ENCODE measurements at regions not wholly inside any gene's neighbourhood (a gene's known extent, or its start where the extent isn't known, plus 50 kb on each side); places are given as distances from the start of the nearest gene placed in this dataset.

DNA sequence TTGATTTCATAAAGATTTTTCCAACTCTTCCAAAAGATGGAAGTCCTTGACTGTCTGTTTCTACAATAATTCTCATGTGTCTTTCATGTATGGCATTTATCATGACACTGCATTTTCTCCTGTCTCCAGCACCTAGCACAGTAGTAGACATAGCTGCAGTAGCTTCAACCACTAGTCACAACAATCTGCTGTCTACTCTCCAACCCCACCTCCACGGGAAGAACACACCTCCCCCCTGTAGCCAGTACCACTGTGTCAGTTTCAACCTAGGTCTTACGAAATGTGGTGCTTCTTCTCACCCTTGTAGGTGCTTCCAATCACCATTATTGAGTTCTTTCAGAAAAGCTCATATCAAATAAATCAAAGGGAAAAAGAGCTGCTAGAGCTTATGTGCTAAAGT, 425.1 kb upstream of the ADAMTS5 start:
- Mint-ChIP-seq H3K27me3 (ENCODE audit: insufficient read depth, low read depth, poor library complexity) (no peaks in the 10 kb centered on the region), H3K9me3 (no peaks in the 10 kb centered on the region; the same call in 2 of the 3 replicates), H3K4me3 (no peak overlapping the region), H3K36me3 (ENCODE audit: low read depth) (no peaks in the 10 kb centered on the region), H3K4me1 (peaks cover 2% of the 10 kb centered on the region; the same call in 2 of the 3 replicates), H3K27ac (no peak overlapping the region)
- DNase-seq (ENCODE audit: low spot score) (no peak), ATAC-seq (no peak)
- H3K27ac ChIP-seq (ENCODE audit: low read depth): no peak overlapping the region
- peak overlapping the region; percentile 24; the same call in 1 of the 2 replicates for H2AFZ ChIP-seq
- TF ChIP-seq, protein P1, sequence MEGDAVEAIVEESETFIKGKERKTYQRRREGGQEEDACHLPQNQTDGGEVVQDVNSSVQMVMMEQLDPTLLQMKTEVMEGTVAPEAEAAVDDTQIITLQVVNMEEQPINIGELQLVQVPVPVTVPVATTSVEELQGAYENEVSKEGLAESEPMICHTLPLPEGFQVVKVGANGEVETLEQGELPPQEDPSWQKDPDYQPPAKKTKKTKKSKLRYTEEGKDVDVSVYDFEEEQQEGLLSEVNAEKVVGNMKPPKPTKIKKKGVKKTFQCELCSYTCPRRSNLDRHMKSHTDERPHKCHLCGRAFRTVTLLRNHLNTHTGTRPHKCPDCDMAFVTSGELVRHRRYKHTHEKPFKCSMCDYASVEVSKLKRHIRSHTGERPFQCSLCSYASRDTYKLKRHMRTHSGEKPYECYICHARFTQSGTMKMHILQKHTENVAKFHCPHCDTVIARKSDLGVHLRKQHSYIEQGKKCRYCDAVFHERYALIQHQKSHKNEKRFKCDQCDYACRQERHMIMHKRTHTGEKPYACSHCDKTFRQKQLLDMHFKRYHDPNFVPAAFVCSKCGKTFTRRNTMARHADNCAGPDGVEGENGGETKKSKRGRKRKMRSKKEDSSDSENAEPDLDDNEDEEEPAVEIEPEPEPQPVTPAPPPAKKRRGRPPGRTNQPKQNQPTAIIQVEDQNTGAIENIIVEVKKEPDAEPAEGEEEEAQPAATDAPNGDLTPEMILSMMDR (conservative IDR thresholded peaks at IDR 0.05; ENCODE audit: low read depth in 2 of 2): no peak
- TF ChIP-seq JUNB (IDR thresholded peaks at IDR 0.05; ENCODE audit: unreplicated experiment) (no peak), EZH2phosphoT487 (IDR thresholded peaks at IDR 0.05; ENCODE audit: unreplicated experiment) (no peak), ZNF331 (CRISPR knock-in tag; IDR thresholded peaks at IDR 0.05; ENCODE audit: low read depth) (no peak), POLR2AphosphoS5 (IDR thresholded peaks at IDR 0.05; ENCODE audit: low read depth) (no peak), ZNF114 (CRISPR knock-in tag; IDR thresholded peaks at IDR 0.05) (no peak), CREB1 (CRISPR knock-in tag; IDR thresholded peaks at IDR 0.05; ENCODE audit: low read depth) (no peak), STAT1 (IDR thresholded peaks at IDR 0.05; ENCODE audit: unreplicated experiment) (no peak)
- TF ChIP-seq, protein P2, sequence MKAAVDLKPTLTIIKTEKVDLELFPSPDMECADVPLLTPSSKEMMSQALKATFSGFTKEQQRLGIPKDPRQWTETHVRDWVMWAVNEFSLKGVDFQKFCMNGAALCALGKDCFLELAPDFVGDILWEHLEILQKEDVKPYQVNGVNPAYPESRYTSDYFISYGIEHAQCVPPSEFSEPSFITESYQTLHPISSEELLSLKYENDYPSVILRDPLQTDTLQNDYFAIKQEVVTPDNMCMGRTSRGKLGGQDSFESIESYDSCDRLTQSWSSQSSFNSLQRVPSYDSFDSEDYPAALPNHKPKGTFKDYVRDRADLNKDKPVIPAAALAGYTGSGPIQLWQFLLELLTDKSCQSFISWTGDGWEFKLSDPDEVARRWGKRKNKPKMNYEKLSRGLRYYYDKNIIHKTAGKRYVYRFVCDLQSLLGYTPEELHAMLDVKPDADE (IDR thresholded peaks at IDR 0.05): no peak
- TF ChIP-seq, protein P3, sequence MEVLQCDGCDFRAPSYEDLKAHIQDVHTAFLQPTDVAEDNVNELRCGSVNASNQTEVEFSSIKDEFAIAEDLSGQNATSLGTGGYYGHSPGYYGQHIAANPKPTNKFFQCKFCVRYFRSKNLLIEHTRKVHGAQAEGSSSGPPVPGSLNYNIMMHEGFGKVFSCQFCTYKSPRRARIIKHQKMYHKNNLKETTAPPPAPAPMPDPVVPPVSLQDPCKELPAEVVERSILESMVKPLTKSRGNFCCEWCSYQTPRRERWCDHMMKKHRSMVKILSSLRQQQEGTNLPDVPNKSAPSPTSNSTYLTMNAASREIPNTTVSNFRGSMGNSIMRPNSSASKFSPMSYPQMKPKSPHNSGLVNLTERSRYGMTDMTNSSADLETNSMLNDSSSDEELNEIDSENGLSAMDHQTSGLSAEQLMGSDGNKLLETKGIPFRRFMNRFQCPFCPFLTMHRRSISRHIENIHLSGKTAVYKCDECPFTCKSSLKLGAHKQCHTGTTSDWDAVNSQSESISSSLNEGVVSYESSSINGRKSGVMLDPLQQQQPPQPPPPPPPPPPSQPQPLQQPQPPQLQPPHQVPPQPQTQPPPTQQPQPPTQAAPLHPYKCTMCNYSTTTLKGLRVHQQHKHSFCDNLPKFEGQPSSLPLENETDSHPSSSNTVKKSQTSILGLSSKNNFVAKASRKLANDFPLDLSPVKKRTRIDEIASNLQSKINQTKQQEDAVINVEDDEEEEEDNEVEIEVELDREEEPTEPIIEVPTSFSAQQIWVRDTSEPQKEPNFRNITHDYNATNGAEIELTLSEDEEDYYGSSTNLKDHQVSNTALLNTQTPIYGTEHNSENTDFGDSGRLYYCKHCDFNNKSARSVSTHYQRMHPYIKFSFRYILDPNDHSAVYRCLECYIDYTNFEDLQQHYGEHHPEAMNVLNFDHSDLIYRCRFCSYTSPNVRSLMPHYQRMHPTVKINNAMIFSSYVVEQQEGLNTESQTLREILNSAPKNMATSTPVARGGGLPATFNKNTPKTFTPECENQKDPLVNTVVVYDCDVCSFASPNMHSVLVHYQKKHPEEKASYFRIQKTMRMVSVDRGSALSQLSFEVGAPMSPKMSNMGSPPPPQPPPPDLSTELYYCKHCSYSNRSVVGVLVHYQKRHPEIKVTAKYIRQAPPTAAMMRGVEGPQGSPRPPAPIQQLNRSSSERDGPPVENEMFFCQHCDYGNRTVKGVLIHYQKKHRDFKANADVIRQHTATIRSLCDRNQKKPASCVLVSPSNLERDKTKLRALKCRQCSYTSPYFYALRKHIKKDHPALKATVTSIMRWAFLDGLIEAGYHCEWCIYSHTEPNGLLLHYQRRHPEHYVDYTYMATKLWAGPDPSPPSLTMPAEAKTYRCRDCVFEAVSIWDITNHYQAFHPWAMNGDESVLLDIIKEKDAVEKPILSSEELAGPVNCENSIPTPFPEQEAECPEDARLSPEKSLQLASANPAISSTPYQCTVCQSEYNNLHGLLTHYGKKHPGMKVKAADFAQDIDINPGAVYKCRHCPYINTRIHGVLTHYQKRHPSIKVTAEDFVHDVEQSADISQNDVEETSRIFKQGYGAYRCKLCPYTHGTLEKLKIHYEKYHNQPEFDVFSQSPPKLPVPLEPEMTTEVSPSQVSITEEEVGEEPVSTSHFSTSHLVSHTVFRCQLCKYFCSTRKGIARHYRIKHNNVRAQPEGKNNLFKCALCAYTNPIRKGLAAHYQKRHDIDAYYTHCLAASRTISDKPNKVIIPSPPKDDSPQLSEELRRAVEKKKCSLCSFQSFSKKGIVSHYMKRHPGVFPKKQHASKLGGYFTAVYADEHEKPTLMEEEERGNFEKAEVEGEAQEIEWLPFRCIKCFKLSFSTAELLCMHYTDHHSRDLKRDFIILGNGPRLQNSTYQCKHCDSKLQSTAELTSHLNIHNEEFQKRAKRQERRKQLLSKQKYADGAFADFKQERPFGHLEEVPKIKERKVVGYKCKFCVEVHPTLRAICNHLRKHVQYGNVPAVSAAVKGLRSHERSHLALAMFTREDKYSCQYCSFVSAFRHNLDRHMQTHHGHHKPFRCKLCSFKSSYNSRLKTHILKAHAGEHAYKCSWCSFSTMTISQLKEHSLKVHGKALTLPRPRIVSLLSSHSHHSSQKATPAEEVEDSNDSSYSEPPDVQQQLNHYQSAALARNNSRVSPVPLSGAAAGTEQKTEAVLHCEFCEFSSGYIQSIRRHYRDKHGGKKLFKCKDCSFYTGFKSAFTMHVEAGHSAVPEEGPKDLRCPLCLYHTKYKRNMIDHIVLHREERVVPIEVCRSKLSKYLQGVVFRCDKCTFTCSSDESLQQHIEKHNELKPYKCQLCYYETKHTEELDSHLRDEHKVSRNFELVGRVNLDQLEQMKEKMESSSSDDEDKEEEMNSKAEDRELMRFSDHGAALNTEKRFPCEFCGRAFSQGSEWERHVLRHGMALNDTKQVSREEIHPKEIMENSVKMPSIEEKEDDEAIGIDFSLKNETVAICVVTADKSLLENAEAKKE (CRISPR knock-in tag; IDR thresholded peaks at IDR 0.05): no peak
- TF ChIP-seq, protein P4, sequence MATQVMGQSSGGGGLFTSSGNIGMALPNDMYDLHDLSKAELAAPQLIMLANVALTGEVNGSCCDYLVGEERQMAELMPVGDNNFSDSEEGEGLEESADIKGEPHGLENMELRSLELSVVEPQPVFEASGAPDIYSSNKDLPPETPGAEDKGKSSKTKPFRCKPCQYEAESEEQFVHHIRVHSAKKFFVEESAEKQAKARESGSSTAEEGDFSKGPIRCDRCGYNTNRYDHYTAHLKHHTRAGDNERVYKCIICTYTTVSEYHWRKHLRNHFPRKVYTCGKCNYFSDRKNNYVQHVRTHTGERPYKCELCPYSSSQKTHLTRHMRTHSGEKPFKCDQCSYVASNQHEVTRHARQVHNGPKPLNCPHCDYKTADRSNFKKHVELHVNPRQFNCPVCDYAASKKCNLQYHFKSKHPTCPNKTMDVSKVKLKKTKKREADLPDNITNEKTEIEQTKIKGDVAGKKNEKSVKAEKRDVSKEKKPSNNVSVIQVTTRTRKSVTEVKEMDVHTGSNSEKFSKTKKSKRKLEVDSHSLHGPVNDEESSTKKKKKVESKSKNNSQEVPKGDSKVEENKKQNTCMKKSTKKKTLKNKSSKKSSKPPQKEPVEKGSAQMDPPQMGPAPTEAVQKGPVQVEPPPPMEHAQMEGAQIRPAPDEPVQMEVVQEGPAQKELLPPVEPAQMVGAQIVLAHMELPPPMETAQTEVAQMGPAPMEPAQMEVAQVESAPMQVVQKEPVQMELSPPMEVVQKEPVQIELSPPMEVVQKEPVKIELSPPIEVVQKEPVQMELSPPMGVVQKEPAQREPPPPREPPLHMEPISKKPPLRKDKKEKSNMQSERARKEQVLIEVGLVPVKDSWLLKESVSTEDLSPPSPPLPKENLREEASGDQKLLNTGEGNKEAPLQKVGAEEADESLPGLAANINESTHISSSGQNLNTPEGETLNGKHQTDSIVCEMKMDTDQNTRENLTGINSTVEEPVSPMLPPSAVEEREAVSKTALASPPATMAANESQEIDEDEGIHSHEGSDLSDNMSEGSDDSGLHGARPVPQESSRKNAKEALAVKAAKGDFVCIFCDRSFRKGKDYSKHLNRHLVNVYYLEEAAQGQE (IDR thresholded peaks at IDR 0.05; ENCODE audit: unreplicated experiment): no peak
- H3K36me3 ChIP-seq (ENCODE audit: insufficient read depth): no peaks in the 10 kb centered on the region
- H3K4me3 ChIP-seq: no peak overlapping the region
- H3K27me3 ChIP-seq (ENCODE audit: insufficient read depth): no peaks in the 10 kb centered on the region
- H3K4me2 ChIP-seq: no peak overlapping the region
- no peaks in the 10 kb centered on the region for H3K79me2 ChIP-seq (replicated peaks; ENCODE audit: insufficient read depth)
- no peaks in the 10 kb centered on the region for H3K9me2 ChIP-seq (ENCODE audit: insufficient read depth)
- no peaks in the 10 kb centered on the region for H4K20me1 ChIP-seq (replicated peaks; ENCODE audit: insufficient read depth)
- peaks cover 4% of the 10 kb centered on the region; the same call in 1 of the 2 replicates for H3K4me1 ChIP-seq (ENCODE audit: insufficient read depth)
- no peaks in the 10 kb centered on the region for H3F3A ChIP-seq (replicated peaks; ENCODE audit: low read depth)

Measured in GM23338 (cell line).